Karpas-422 (cell line): ENCODE measurements at regions not wholly inside any gene's neighbourhood (a gene's known extent, or its start where the extent isn't known, plus 50 kb on each side); places are given as distances from the start of the nearest gene placed in this dataset.
A peak's percentile ranks its signal among the peaks of the same experiment; 100 is the strongest.
"Not testable (repeated sequence)": the region's sequence is repeated elsewhere in the genome, so short reads cannot be mapped to it uniquely, and the experiment has no call there.

Experiments used
- DNase-seq: peaks from one replicate; pipeline ENCODE4 v3.0.0-alpha.2; 2015
- H2AFZ ChIP-seq: fragments of 200-600 bp; sonication (generic); 2 replicates; pipeline ENCODE4 v1.6.1; 2014; ENCODE audit warnings: antibody characterized with exemption, low read length, mixed read lengths
- H3K27ac ChIP-seq: fragments of 200-600 bp; sonication (generic); 2 replicates; pipeline ENCODE4 v1.5.1; 2014; ENCODE audit warnings: mild to moderate bottlenecking, low read length, moderate library complexity
- H3K27me3 ChIP-seq: fragments of 200-600 bp; sonication (generic); 2 replicates; pipeline ENCODE4 v1.6.1; 2014; ENCODE audit warnings: low read length, mixed read lengths
- H3K36me3 ChIP-seq: fragments of 200-600 bp; sonication (generic); 2 replicates; pipeline ENCODE4 v1.6.1; 2014; ENCODE audit warnings: low read length, mixed read lengths; ENCODE audit not compliant: insufficient read depth
- H3K4me1 ChIP-seq: fragments of 200-600 bp; sonication (generic); 2 replicates; pipeline ENCODE4 v1.6.1; 2014; ENCODE audit warnings: mild to moderate bottlenecking, low read length, mixed read lengths
- H3K4me2 ChIP-seq: fragments of 200-600 bp; sonication (generic); 2 replicates; pipeline ENCODE4 v1.6.1; 2014; ENCODE audit warnings: low read length, low read depth, mild to moderate bottlenecking; ENCODE audit not compliant: poor library complexity, severe bottlenecking
- H3K4me3 ChIP-seq: fragments of 200-600 bp; sonication (generic); 2 replicates; pipeline ENCODE4 v1.5.1; 2014; ENCODE audit warnings: mild to moderate bottlenecking, antibody characterized with exemption, low read length, mixed read lengths
- H3K79me2 ChIP-seq: fragments of 200-600 bp; sonication (generic); 2 replicates; pipeline ENCODE4 v1.6.1; 2014; ENCODE audit warnings: mild to moderate bottlenecking, low read length, mixed read lengths
- H3K9ac ChIP-seq: fragments of 200-600 bp; sonication (generic); 2 replicates; pipeline ENCODE4 v1.6.0; 2014; ENCODE audit warnings: low read length
- H3K9me2 ChIP-seq: fragments of 200-600 bp; sonication (generic), shearing (Covaris generic); replicated peaks from 2 replicates; pipeline ENCODE4 v1.6.0; 2014; ENCODE audit warnings: mild to moderate bottlenecking, low read length, moderate library complexity; ENCODE audit not compliant: insufficient read depth
- H3K9me3 ChIP-seq: fragments of 300-700, 200-600 bp; sonication (generic); 2 replicates; pipeline ENCODE4 v1.6.1; 2014; ENCODE audit warnings: low read length, mixed read lengths
- H4K20me1 ChIP-seq: fragments of 200-600 bp; sonication (generic); 2 replicates; pipeline ENCODE4 v1.6.1; 2014; ENCODE audit warnings: mild to moderate bottlenecking, antibody characterized with exemption, low read length, low read depth; ENCODE audit not compliant: insufficient read depth

GRCh38 chr5:42979242-42979641, 60.9 kb downstream of the ANXA2R start:
- H3K9me3 ChIP-seq, DNase-seq, H3K4me3 ChIP-seq, H3K9ac ChIP-seq, H3K27me3 ChIP-seq, H3K9me2 ChIP-seq, H2AFZ ChIP-seq, H3K4me2 ChIP-seq, H3K79me2 ChIP-seq, H3K27ac ChIP-seq, H3K36me3 ChIP-seq, H3K4me1 ChIP-seq, H4K20me1 ChIP-seq: not testable (repeated sequence)

DNA sequence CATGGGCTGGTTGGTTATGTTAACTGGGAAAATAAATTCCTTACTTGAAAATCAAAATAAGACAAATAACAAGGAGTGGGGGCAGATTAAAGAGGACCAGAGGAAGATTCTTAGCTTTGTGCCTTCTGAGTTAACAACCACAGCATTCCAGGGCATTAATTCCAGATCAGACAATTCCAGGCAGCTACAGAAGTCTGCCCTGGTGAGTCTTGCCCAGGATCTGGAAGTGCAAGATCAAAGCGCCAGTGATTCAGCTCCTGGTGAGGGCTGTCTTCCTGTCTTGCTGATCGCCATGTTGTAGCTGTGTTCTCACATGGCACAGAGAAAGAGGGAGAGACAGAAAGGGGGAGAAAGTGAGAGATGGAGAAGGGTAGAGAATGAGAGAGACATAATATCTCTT, 65.6 kb downstream of the ANXA2R start:
- Histone ChIP-seq H3K36me3 (no peaks in the 10 kb centered on the region), H3K9me2 (no peaks in the 10 kb centered on the region), H2AFZ (no peak overlapping the region), H3K9me3 (no peaks in the 10 kb centered on the region), H3K27ac (no peak overlapping the region), H3K4me3 (no peak overlapping the region), H3K4me1 (no peaks in the 10 kb centered on the region), H3K27me3 (no peaks in the 10 kb centered on the region), H4K20me1 (no peaks in the 10 kb centered on the region), H3K9ac (no peak overlapping the region), H3K79me2 (no peaks in the 10 kb centered on the region), H3K4me2 (no peak overlapping the region)
- DNase-seq: no peak

DNA sequence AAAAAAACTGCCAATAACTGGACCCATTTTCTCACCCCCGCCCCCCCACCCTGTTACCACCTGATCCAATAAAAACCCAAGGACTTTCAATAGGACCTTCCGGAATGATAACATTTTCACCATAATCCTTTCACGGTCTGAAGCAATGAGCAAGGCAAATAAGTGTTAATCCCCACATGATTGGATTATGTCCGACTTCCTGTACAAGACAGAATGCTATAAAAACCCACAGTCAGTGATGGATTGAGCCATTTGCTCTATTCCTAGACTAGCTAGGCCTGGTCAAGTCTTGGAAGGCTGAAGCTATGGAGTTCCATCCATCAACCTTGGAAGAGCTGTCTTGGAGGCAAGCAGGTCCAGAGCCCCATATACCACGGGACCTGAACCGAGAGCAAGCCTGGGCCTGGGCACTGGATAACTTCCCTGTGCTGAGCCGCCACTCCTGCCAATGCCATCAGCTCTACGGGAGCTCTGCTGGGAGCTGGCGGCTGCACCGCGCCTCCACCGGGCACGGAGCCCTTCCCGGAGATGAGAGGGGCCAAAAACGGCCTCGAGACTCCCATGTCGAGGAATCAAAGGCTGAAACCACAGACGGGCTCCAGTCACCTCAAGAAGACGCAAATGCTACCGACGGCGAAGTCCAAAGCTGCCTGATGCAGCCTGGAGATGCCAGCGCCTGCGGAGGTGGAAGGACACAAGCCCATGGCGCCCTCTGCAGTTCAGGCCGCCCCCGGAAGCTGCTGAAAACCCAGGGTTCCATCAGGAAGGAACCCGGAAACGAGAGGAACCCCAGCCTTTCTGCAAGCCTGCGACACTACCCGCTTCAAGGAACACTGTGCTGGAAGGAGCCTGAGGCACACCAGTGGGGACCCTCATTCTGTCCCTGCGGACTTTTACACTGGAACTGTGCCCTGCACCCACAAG, 69.2 kb downstream of the ANXA2R start:
- Histone ChIP-seq H3K27me3 (no peaks in the 10 kb centered on the region), H2AFZ (no peak overlapping the region), H3K9me3 (no peaks in the 10 kb centered on the region), H3K4me1 (no peaks in the 10 kb centered on the region), H3K4me3 (no peak overlapping the region), H4K20me1 (no peaks in the 10 kb centered on the region), H3K9ac (no peak overlapping the region), H3K9me2 (no peaks in the 10 kb centered on the region), H3K36me3 (no peaks in the 10 kb centered on the region), H3K27ac (no peak overlapping the region), H3K4me2 (no peak overlapping the region), H3K79me2 (no peaks in the 10 kb centered on the region)
- no peak for DNase-seq

DNA sequence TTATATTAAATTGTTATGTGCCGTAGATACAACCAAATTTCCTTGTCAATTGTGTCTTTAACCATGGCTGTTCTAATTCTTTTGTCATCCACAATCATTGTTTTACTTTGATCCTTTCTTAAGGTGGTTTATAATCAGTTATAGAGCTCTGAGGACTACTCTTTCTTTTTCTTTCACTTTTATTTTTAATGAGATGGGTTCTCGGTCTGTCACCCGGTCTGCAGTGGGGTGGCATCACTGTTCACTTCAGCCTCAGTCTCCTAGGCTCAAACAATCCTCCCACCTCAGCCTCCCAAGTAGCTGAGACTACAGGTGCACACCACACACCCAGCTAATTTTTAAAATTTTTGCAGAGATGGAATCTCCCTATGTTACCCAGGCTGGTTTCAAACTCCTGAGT, 74.2 kb downstream of the ANXA2R start:
- Histone ChIP-seq H3K79me2 (no peaks in the 10 kb centered on the region), H3K36me3 (no peaks in the 10 kb centered on the region), H2AFZ (no peak overlapping the region), H3K4me2 (no peak overlapping the region), H3K9ac (no peak overlapping the region), H3K27ac (no peak overlapping the region), H3K27me3 (no peaks in the 10 kb centered on the region), H3K9me3 (no peaks in the 10 kb centered on the region), H3K4me1 (no peaks in the 10 kb centered on the region), H3K9me2 (no peaks in the 10 kb centered on the region), H3K4me3 (no peak overlapping the region), H4K20me1 (no peaks in the 10 kb centered on the region)
- no peak for DNase-seq

DNA sequence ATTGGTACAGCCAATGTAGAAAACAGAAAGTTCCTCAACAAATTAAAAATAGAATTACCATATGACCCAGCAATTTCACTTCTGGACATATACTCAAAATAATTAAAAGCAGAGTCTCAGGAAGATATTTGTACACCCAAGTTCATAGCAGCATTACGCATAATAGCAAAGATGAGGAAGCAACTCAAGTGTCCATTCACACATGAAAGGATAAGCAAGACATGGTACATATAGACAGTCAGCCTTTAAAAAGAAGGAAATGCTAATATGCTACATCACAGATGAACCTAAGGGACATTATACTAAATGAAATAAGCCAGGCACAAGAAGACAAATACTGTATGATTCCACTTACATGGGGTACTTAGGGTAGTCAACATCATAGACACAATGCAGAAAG, 76.7 kb downstream of the ANXA2R start:
- H3K36me3 ChIP-seq: no peaks in the 10 kb centered on the region
- H3K9ac ChIP-seq: no peak overlapping the region
- no peak overlapping the region for H3K4me2 ChIP-seq
- no peak overlapping the region for H3K27ac ChIP-seq
- no peaks in the 10 kb centered on the region for H3K9me2 ChIP-seq
- H2AFZ ChIP-seq: no peak overlapping the region
- H4K20me1 ChIP-seq: no peaks in the 10 kb centered on the region
- H3K79me2 ChIP-seq: no peaks in the 10 kb centered on the region
- H3K9me3 ChIP-seq: no peaks in the 10 kb centered on the region
- no peak for DNase-seq
- no peak overlapping the region for H3K4me3 ChIP-seq
- no peaks in the 10 kb centered on the region for H3K4me1 ChIP-seq
- no peaks in the 10 kb centered on the region for H3K27me3 ChIP-seq

- no peak overlapping the region for H3K4me3 ChIP-seq
- no peak overlapping the region for H3K27ac ChIP-seq
- no peaks in the 10 kb centered on the region for H3K79me2 ChIP-seq
- H3K36me3 ChIP-seq: no peaks in the 10 kb centered on the region
- H3K4me1 ChIP-seq: no peaks in the 10 kb centered on the region
- DNase-seq: no peak
- H3K9ac ChIP-seq: no peak overlapping the region
- no peak overlapping the region for H2AFZ ChIP-seq
- no peaks in the 10 kb centered on the region for H3K27me3 ChIP-seq
- H4K20me1 ChIP-seq: no peaks in the 10 kb centered on the region
- no peaks in the 10 kb centered on the region for H3K9me2 ChIP-seq
- no peaks in the 10 kb centered on the region for H3K9me3 ChIP-seq
- no peak overlapping the region for H3K4me2 ChIP-seq
These were observed 78.0 kb downstream of the ANXA2R start for GRCh38 chr5:42962124-42962523.

- no peaks in the 10 kb centered on the region for H3K79me2 ChIP-seq
- no peaks in the 10 kb centered on the region for H3K9me2 ChIP-seq
- no peak overlapping the region for H3K9ac ChIP-seq
- H3K4me3 ChIP-seq: no peak overlapping the region
- no peak overlapping the region for H3K27ac ChIP-seq
- H3K4me2 ChIP-seq: no peak overlapping the region
- H3K4me1 ChIP-seq: no peaks in the 10 kb centered on the region
- no peaks in the 10 kb centered on the region for H3K9me3 ChIP-seq
- H2AFZ ChIP-seq: no peak overlapping the region
- DNase-seq: no peak
- no peaks in the 10 kb centered on the region for H3K36me3 ChIP-seq
- H4K20me1 ChIP-seq: no peaks in the 10 kb centered on the region
- H3K27me3 ChIP-seq: no peaks in the 10 kb centered on the region
These were observed 79.6 kb downstream of the ANXA2R start for GRCh38 chr5:42960506-42960905.

- Histone ChIP-seq H4K20me1 (no peaks in the 10 kb centered on the region), H3K4me3 (no peak overlapping the region), H3K4me1 (peaks cover 9% of the 10 kb centered on the region), H3K9me3 (no peaks in the 10 kb centered on the region), H3K27me3 (no peaks in the 10 kb centered on the region), H3K36me3 (no peaks in the 10 kb centered on the region), H3K9ac (no peak overlapping the region), H3K9me2 (no peaks in the 10 kb centered on the region), H3K4me2 (no peak overlapping the region), H3K79me2 (no peaks in the 10 kb centered on the region), H3K27ac (no peak overlapping the region), H2AFZ (no peak overlapping the region)
- peak; percentile 21 for DNase-seq
These were observed 83.6 kb downstream of the ANXA2R start for GRCh38 chr5:42956551-42956950.
